GM10266 (cell line): ENCODE measurements at regions not wholly inside any gene's neighbourhood (a gene's known extent, or its start where the extent isn't known, plus 50 kb on each side); places are given as distances from the start of the nearest gene placed in this dataset.
"Not testable (repeated sequence)": the region's sequence is repeated elsewhere in the genome, so short reads cannot be mapped to it uniquely, and the experiment has no call there.

ENCODE experiments used
- DNase-seq: peaks from one replicate; pipeline ENCODE4 v3.0.0; 2012; ENCODE audit errors: extremely low spot score
- CTCF ChIP-seq: IDR thresholded peaks from 2 replicates; pipeline ENCODE4 v1.5.1; 2012; ENCODE audit warnings: mild to moderate bottlenecking, low read depth; ENCODE audit not compliant: control insufficient read depth, insufficient read depth; ENCODE audit errors: missing control alignments

- TF ChIP-seq CTCF, result peak; percentile 36
- peak; percentile 32 for DNase-seq
Observed at GRCh38 chr1:187051618-187052232, 223.0 kb downstream of the PLA2G4A start.

GRCh38 chr1:187053876-187054275 lies 225.1 kb downstream of the PLA2G4A start:
- no peak for DNase-seq
- TF ChIP-seq CTCF, result no peak

GRCh38 chr1:187054862-187055757 lies 226.4 kb downstream of the PLA2G4A start:
- no peak for TF ChIP-seq CTCF
- no peak for DNase-seq

GRCh38 chr1:187063271-187063670 lies 234.5 kb downstream of the PLA2G4A start:
- DNase-seq, result no peak
- no peak for TF ChIP-seq CTCF

GRCh38 chr1:187067160-187067559 lies 238.4 kb downstream of the PLA2G4A start:
- DNase-seq, result no peak
- TF ChIP-seq CTCF, result no peak

GRCh38 chr1:187070076-187070475 lies 241.3 kb downstream of the PLA2G4A start:
- no peak for DNase-seq
- no peak for TF ChIP-seq CTCF

GRCh38 chr1:187072262-187073034 lies 243.7 kb downstream of the PLA2G4A start:
- not testable (repeated sequence) for DNase-seq

- DNase-seq, result not testable (repeated sequence)
Observed at GRCh38 chr1:187073035-187073560, 244.3 kb downstream of the PLA2G4A start.

- not testable (repeated sequence) for DNase-seq
Observed at GRCh38 chr1:187073634-187074245, 245.0 kb downstream of the PLA2G4A start.
